ENCODE measurements at regions not wholly inside any gene's neighbourhood (a gene's known extent, or its start where the extent isn't known, plus 50 kb on each side); places are given as distances from the start of the nearest gene placed in this dataset.

- WGBS: 45% methylated on average over 12 of the region's 12 CpGs
- DNase-seq (ENCODE audit: low spot score): no peak
- H3K4me3 ChIP-seq (ENCODE audit: low read depth in 1 of 3, low read length in 3 of 3): no peak overlapping the region
- H3K27me3 ChIP-seq (ENCODE audit: control insufficient read depth in 4 of 4, insufficient read depth in 4 of 4, low read length in 3 of 4): no peaks in the 10 kb centered on the region
- peak overlapping the region in 1 of 2 donors; percentile 59 for H3K9ac ChIP-seq (ENCODE audit: low read depth in 1 of 2, low read length in 2 of 2)
- peak overlapping the region; percentile 95 to 99 for H3K27ac ChIP-seq (ENCODE audit: low read depth in 1 of 2, low read length in 2 of 2)
- H3K4me1 ChIP-seq (ENCODE audit: control insufficient read depth in 4 of 4, insufficient read depth in 4 of 4, low read length in 3 of 4): peaks cover 22 to 60% (median 48%) of the 10 kb centered on the region in 4 donors
- TF ChIP-seq EGR1 (IDR thresholded peaks at IDR 0.05; ENCODE audit: low read depth in 2 of 2): no peak
- no peak for TF ChIP-seq HNF4A (conservative IDR thresholded peaks at IDR 0.05)
- TF ChIP-seq, protein P1, sequence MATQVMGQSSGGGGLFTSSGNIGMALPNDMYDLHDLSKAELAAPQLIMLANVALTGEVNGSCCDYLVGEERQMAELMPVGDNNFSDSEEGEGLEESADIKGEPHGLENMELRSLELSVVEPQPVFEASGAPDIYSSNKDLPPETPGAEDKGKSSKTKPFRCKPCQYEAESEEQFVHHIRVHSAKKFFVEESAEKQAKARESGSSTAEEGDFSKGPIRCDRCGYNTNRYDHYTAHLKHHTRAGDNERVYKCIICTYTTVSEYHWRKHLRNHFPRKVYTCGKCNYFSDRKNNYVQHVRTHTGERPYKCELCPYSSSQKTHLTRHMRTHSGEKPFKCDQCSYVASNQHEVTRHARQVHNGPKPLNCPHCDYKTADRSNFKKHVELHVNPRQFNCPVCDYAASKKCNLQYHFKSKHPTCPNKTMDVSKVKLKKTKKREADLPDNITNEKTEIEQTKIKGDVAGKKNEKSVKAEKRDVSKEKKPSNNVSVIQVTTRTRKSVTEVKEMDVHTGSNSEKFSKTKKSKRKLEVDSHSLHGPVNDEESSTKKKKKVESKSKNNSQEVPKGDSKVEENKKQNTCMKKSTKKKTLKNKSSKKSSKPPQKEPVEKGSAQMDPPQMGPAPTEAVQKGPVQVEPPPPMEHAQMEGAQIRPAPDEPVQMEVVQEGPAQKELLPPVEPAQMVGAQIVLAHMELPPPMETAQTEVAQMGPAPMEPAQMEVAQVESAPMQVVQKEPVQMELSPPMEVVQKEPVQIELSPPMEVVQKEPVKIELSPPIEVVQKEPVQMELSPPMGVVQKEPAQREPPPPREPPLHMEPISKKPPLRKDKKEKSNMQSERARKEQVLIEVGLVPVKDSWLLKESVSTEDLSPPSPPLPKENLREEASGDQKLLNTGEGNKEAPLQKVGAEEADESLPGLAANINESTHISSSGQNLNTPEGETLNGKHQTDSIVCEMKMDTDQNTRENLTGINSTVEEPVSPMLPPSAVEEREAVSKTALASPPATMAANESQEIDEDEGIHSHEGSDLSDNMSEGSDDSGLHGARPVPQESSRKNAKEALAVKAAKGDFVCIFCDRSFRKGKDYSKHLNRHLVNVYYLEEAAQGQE (IDR thresholded peaks at IDR 0.05): no peak
- TF ChIP-seq TAF1 (conservative IDR thresholded peaks at IDR 0.05): no peak
- no peaks in the 10 kb centered on the region for H3K36me3 ChIP-seq (ENCODE audit: control insufficient read depth in 4 of 4, insufficient read depth in 3 of 4, low read depth in 1 of 4, low read length in 3 of 4)
- H3K9me3 ChIP-seq (ENCODE audit: control insufficient read depth in 4 of 4, low read length in 3 of 4): no peaks in the 10 kb centered on the region
Observed at GRCh38 chr9:134222018-134222573, 57.7 kb upstream of the RNU6ATAC start.

GRCh38 chr9:134223091-134223490 is 58.7 kb upstream of the RNU6ATAC start:
- no peak for DNase-seq (ENCODE audit: low spot score)
- TF ChIP-seq HNF4A (conservative IDR thresholded peaks at IDR 0.05) (no peak), HNF4G (IDR thresholded peaks at IDR 0.05) (no peak), RXRA (IDR thresholded peaks at IDR 0.05) (peak; percentile 61 to 79), TAF1 (conservative IDR thresholded peaks at IDR 0.05) (no peak), FOXA2 (IDR thresholded peaks at IDR 0.05) (no peak), SP1 (IDR thresholded peaks at IDR 0.05) (no peak), NR2F2 (IDR thresholded peaks at IDR 0.05) (peak; percentile 51)
- TF ChIP-seq, protein P2, sequence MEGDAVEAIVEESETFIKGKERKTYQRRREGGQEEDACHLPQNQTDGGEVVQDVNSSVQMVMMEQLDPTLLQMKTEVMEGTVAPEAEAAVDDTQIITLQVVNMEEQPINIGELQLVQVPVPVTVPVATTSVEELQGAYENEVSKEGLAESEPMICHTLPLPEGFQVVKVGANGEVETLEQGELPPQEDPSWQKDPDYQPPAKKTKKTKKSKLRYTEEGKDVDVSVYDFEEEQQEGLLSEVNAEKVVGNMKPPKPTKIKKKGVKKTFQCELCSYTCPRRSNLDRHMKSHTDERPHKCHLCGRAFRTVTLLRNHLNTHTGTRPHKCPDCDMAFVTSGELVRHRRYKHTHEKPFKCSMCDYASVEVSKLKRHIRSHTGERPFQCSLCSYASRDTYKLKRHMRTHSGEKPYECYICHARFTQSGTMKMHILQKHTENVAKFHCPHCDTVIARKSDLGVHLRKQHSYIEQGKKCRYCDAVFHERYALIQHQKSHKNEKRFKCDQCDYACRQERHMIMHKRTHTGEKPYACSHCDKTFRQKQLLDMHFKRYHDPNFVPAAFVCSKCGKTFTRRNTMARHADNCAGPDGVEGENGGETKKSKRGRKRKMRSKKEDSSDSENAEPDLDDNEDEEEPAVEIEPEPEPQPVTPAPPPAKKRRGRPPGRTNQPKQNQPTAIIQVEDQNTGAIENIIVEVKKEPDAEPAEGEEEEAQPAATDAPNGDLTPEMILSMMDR (IDR thresholded peaks at IDR 0.05; ENCODE audit: low read depth, low read length, missing input control): no peak
- TF ChIP-seq, protein P1 (IDR thresholded peaks at IDR 0.05): no peak
- Histone ChIP-seq H3K36me3 (ENCODE audit: control insufficient read depth in 4 of 4, insufficient read depth in 3 of 4, low read depth in 1 of 4, low read length in 3 of 4) (no peaks in the 10 kb centered on the region), H3K9ac (ENCODE audit: low read depth in 1 of 2, low read length in 2 of 2) (no peak overlapping the region), H3K4me3 (ENCODE audit: low read depth in 1 of 3, low read length in 3 of 3) (no peak overlapping the region), H3K27ac (ENCODE audit: low read depth in 1 of 2, low read length in 2 of 2) (peak overlapping the region; percentile 95 to 99), H3K9me3 (ENCODE audit: control insufficient read depth in 4 of 4, low read length in 3 of 4) (no peaks in the 10 kb centered on the region), H3K4me1 (ENCODE audit: control insufficient read depth in 4 of 4, insufficient read depth in 4 of 4, low read length in 3 of 4) (peaks cover 22 to 51% (median 39%) of the 10 kb centered on the region in 4 donors), H3K27me3 (ENCODE audit: control insufficient read depth in 4 of 4, insufficient read depth in 4 of 4, low read length in 3 of 4) (no peaks in the 10 kb centered on the region)
- WGBS: 61% methylated on average over 11 of the region's 11 CpGs
